ENCODE measurements at regions not wholly inside any gene's neighbourhood (a gene's known extent, or its start where the extent isn't known, plus 50 kb on each side); places are given as distances from the start of the nearest gene placed in this dataset.

GRCh38 chr4:57460967-57461366, 350.8 kb upstream of the IGFBP7 start:
- no peak overlapping the region for H3K4me2 ChIP-seq (ENCODE audit: low read length)
- H4K20me1 ChIP-seq (ENCODE audit: insufficient read depth): no peaks in the 10 kb centered on the region
- no peak overlapping the region for H2AFZ ChIP-seq (ENCODE audit: low read depth, low read length)
- TF ChIP-seq, protein P1, sequence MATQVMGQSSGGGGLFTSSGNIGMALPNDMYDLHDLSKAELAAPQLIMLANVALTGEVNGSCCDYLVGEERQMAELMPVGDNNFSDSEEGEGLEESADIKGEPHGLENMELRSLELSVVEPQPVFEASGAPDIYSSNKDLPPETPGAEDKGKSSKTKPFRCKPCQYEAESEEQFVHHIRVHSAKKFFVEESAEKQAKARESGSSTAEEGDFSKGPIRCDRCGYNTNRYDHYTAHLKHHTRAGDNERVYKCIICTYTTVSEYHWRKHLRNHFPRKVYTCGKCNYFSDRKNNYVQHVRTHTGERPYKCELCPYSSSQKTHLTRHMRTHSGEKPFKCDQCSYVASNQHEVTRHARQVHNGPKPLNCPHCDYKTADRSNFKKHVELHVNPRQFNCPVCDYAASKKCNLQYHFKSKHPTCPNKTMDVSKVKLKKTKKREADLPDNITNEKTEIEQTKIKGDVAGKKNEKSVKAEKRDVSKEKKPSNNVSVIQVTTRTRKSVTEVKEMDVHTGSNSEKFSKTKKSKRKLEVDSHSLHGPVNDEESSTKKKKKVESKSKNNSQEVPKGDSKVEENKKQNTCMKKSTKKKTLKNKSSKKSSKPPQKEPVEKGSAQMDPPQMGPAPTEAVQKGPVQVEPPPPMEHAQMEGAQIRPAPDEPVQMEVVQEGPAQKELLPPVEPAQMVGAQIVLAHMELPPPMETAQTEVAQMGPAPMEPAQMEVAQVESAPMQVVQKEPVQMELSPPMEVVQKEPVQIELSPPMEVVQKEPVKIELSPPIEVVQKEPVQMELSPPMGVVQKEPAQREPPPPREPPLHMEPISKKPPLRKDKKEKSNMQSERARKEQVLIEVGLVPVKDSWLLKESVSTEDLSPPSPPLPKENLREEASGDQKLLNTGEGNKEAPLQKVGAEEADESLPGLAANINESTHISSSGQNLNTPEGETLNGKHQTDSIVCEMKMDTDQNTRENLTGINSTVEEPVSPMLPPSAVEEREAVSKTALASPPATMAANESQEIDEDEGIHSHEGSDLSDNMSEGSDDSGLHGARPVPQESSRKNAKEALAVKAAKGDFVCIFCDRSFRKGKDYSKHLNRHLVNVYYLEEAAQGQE (IDR thresholded peaks at IDR 0.05; ENCODE audit: borderline replicate concordance): no peak
- TF ChIP-seq TAF1 (IDR thresholded peaks at IDR 0.05; ENCODE audit: low read depth) (no peak), RAD21 (conservative IDR thresholded peaks at IDR 0.05) (no peak), POLR2AphosphoS5 (IDR thresholded peaks at IDR 0.05) (no peak), EZH2 (IDR thresholded peaks at IDR 0.05; ENCODE audit: borderline replicate concordance, insufficient read depth, low read length, poor library complexity, severe bottlenecking) (no peak), EP300 (conservative IDR thresholded peaks at IDR 0.05; ENCODE audit: poor library complexity, severe bottlenecking) (no peak), SMC3 (conservative IDR thresholded peaks at IDR 0.05; ENCODE audit: poor library complexity) (no peak), CTCF (IDR thresholded peaks at IDR 0.05; ENCODE audit: poor library complexity, severe bottlenecking) (no peak), MXI1 (conservative IDR thresholded peaks at IDR 0.05; ENCODE audit: poor library complexity, severe bottlenecking) (no peak)
- no peaks in the 10 kb centered on the region for H3K9me3 ChIP-seq (ENCODE audit: low read length)
- no peak overlapping the region for H3K27ac ChIP-seq (ENCODE audit: low read length)
- no peaks in the 10 kb centered on the region for H3K79me2 ChIP-seq (replicated peaks; ENCODE audit: insufficient read depth, low read length)
- no peak overlapping the region for H3K4me3 ChIP-seq (ENCODE audit: low read length)
- no peaks in the 10 kb centered on the region for H3K27me3 ChIP-seq (ENCODE audit: insufficient read depth, low read depth, low read length)
- no peak overlapping the region for H3K9ac ChIP-seq (ENCODE audit: low read length)
- no peaks in the 10 kb centered on the region for H3K36me3 ChIP-seq (ENCODE audit: insufficient read depth, low read length)
- no peaks in the 10 kb centered on the region for H3F3A ChIP-seq (ENCODE audit: insufficient read depth, low read length, poor library complexity, severe bottlenecking)
- H3K9me2 ChIP-seq (ENCODE audit: insufficient read depth, low read length): no peaks in the 10 kb centered on the region

- Histone ChIP-seq H2AFZ (ENCODE audit: low read depth, low read length) (no peak overlapping the region), H3K4me2 (ENCODE audit: low read length) (no peak overlapping the region), H3K79me2 (replicated peaks; ENCODE audit: insufficient read depth, low read length) (no peaks in the 10 kb centered on the region), H3K27ac (ENCODE audit: low read length) (no peak overlapping the region), H3K9me2 (ENCODE audit: insufficient read depth, low read length) (no peaks in the 10 kb centered on the region), H3K9ac (ENCODE audit: low read length) (no peak overlapping the region), H4K20me1 (ENCODE audit: insufficient read depth) (no peaks in the 10 kb centered on the region), H3K4me3 (ENCODE audit: low read length) (no peak overlapping the region), H3K9me3 (ENCODE audit: low read length) (no peaks in the 10 kb centered on the region), H3K27me3 (ENCODE audit: insufficient read depth, low read depth, low read length) (no peaks in the 10 kb centered on the region), H3F3A (ENCODE audit: insufficient read depth, low read length, poor library complexity, severe bottlenecking) (no peaks in the 10 kb centered on the region), H3K36me3 (ENCODE audit: insufficient read depth, low read length) (no peaks in the 10 kb centered on the region)
- no peak for TF ChIP-seq POLR2AphosphoS5 (IDR thresholded peaks at IDR 0.05)
- TF ChIP-seq, protein P1 (IDR thresholded peaks at IDR 0.05; ENCODE audit: borderline replicate concordance): no peak
- TF ChIP-seq CTCF (IDR thresholded peaks at IDR 0.05; ENCODE audit: poor library complexity, severe bottlenecking): no peak
- no peak for TF ChIP-seq RAD21 (conservative IDR thresholded peaks at IDR 0.05)
- TF ChIP-seq SMC3 (conservative IDR thresholded peaks at IDR 0.05; ENCODE audit: poor library complexity): no peak
- no peak for TF ChIP-seq MXI1 (conservative IDR thresholded peaks at IDR 0.05; ENCODE audit: poor library complexity, severe bottlenecking)
- TF ChIP-seq TAF1 (IDR thresholded peaks at IDR 0.05; ENCODE audit: low read depth): no peak
Observed at GRCh38 chr4:57448901-57449300, 338.7 kb upstream of the IGFBP7 start.
